PFSK-1 (cell line): ENCODE measurements at regions not wholly inside any gene's neighbourhood (a gene's known extent, or its start where the extent isn't known, plus 50 kb on each side); places are given as distances from the start of the nearest gene placed in this dataset.

Experiments
- POLR2AphosphoS5 ChIP-seq: IDR thresholded peaks from 2 replicates; pipeline ENCODE4 v1.6.1; 2012; ENCODE audit warnings: low read depth, mild to moderate bottlenecking, control low read depth, low read length, moderate library complexity
- TAF1 ChIP-seq: IDR thresholded peaks from 2 replicates; pipeline ENCODE4 v1.6.1; 2012; ENCODE audit warnings: low read length, control low read depth, borderline replicate concordance; ENCODE audit not compliant: insufficient read depth
- TF ChIP-seq, protein P1 (sequence below), 2 experiments: IDR thresholded peaks; 2 replicates each; pipeline versions ENCODE4 v1.6.1 to v1.8.0; 2011 to 2012; ENCODE audit warnings: low read depth in 2 of 2, low read length in 2 of 2, control low read depth in 1 of 2, inconsistent platforms in 1 of 2, mild to moderate bottlenecking in 1 of 2, moderate library complexity in 1 of 2; ENCODE audit not compliant: insufficient read depth in 1 of 2

DNA sequence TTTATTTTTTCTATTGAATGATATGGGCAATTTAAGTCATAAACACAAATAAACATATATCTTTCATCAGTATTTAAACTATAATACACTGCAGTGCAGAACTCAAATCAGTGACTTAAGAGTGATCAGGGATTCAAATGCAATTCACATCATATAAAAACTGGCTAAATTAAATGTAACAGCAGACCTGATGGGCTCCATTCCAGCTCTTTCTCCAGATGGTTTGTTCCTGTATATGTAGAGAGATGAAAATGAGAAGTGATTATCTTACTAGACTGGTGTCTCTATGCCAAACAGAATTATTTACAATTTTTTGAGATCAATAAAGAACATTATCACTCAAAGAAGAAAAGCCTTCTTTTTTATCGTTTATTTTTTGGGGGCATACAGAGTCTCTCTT, 568.8 kb upstream of the ADARB2 start:
- TF ChIP-seq POLR2AphosphoS5 (no peak), TAF1 (no peak)
- TF ChIP-seq, protein P1, sequence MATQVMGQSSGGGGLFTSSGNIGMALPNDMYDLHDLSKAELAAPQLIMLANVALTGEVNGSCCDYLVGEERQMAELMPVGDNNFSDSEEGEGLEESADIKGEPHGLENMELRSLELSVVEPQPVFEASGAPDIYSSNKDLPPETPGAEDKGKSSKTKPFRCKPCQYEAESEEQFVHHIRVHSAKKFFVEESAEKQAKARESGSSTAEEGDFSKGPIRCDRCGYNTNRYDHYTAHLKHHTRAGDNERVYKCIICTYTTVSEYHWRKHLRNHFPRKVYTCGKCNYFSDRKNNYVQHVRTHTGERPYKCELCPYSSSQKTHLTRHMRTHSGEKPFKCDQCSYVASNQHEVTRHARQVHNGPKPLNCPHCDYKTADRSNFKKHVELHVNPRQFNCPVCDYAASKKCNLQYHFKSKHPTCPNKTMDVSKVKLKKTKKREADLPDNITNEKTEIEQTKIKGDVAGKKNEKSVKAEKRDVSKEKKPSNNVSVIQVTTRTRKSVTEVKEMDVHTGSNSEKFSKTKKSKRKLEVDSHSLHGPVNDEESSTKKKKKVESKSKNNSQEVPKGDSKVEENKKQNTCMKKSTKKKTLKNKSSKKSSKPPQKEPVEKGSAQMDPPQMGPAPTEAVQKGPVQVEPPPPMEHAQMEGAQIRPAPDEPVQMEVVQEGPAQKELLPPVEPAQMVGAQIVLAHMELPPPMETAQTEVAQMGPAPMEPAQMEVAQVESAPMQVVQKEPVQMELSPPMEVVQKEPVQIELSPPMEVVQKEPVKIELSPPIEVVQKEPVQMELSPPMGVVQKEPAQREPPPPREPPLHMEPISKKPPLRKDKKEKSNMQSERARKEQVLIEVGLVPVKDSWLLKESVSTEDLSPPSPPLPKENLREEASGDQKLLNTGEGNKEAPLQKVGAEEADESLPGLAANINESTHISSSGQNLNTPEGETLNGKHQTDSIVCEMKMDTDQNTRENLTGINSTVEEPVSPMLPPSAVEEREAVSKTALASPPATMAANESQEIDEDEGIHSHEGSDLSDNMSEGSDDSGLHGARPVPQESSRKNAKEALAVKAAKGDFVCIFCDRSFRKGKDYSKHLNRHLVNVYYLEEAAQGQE (IDR thresholded peaks at IDR 0.05; ENCODE audit: insufficient read depth in 1 of 2, low read depth in 2 of 2, low read length in 2 of 2) = no peak
